ENCODE measurements at regions not wholly inside any gene's neighbourhood (a gene's known extent, or its start where the extent isn't known, plus 50 kb on each side); places are given as distances from the start of the nearest gene placed in this dataset.

DNA sequence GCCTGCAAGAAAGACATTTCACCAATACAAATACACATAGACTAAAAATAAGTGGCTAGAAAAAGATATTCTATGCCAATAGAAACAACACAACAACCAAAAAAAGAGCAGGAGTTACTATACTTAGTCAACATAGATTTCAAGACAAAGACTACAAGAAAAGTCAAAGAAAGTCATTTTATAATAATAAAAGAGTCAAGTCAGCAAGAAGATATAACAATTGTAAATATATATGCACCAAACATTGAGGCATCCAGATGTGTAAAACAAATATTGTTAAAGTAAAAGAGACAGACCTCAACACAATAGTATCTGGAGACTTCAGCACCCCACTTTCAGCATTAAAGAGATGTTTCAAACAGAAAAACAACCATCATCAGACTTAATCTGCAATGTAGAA, 104.6 kb downstream of the AMY1C start:
- no peak for DNase-seq (ENCODE audit: low read depth)
- no peak overlapping the region for H3K4me3 ChIP-seq (ENCODE audit: low read length)
- TF ChIP-seq, protein P1, sequence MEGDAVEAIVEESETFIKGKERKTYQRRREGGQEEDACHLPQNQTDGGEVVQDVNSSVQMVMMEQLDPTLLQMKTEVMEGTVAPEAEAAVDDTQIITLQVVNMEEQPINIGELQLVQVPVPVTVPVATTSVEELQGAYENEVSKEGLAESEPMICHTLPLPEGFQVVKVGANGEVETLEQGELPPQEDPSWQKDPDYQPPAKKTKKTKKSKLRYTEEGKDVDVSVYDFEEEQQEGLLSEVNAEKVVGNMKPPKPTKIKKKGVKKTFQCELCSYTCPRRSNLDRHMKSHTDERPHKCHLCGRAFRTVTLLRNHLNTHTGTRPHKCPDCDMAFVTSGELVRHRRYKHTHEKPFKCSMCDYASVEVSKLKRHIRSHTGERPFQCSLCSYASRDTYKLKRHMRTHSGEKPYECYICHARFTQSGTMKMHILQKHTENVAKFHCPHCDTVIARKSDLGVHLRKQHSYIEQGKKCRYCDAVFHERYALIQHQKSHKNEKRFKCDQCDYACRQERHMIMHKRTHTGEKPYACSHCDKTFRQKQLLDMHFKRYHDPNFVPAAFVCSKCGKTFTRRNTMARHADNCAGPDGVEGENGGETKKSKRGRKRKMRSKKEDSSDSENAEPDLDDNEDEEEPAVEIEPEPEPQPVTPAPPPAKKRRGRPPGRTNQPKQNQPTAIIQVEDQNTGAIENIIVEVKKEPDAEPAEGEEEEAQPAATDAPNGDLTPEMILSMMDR (conservative IDR thresholded peaks at IDR 0.05; ENCODE audit: low read length) = no peak

DNA sequence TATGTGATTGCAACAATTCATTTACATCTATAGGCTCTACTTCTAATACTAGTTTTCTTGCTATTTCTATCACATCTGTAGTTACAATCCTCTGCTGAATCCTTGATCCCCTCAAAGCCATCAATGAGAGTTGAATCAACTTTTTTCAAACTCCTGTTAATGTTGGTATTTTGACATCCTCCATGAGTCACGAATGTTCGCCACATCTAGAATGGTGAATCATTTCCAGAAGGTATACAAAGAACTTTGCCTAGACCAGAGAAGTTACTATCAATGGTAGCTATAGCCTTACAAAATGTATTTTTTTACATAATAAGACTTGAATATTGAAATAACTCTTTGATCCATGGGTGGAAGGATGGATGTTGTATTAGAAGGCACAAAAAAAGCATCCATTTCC, 110.0 kb downstream of the AMY1C start:
- no peak overlapping the region for H3K4me3 ChIP-seq (ENCODE audit: low read length)
- TF ChIP-seq, protein P1 (conservative IDR thresholded peaks at IDR 0.05; ENCODE audit: low read length) = no peak
- DNase-seq (ENCODE audit: low read depth) = no peak

DNA sequence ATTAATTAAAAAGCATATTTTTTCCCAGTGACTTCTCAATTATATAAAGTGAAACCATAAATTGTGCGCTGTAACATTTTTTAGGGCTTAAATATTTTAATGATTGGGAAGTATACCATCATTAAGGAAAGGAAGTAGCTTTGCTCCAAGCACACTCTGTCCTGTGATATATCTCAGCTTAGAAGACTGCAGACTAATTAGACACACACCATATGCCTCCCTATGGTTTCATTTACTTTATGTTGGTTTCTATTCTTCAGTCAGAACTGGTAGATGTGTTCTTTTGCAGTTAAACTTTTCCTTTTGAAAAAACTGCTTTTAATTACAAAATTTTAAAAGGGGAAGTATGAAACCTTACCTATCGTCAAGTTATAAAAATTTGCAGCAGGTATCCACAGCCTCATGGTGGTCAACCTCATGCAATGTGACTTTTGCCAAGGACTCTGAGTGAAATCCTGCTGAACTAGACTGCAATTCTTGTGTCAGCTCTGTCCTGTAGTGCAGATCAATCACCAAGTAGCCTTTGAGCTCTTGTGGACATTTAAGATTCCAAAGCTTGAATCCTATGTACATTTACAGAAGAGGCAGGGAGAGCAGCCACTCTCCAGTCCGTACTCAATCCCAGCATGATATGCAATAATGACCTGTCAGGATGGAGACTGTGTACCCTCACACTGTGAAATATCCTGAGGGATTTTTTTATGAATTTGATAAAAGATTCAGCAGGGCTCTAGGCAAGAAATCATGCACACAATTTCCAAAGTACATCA, 149.1 kb downstream of the AMY1C start:
- TF ChIP-seq, protein P1 (conservative IDR thresholded peaks at IDR 0.05; ENCODE audit: low read length) = no peak
- DNase-seq (ENCODE audit: low read depth) = no peak
- H3K4me3 ChIP-seq (ENCODE audit: low read length) = no peak overlapping the region

DNA sequence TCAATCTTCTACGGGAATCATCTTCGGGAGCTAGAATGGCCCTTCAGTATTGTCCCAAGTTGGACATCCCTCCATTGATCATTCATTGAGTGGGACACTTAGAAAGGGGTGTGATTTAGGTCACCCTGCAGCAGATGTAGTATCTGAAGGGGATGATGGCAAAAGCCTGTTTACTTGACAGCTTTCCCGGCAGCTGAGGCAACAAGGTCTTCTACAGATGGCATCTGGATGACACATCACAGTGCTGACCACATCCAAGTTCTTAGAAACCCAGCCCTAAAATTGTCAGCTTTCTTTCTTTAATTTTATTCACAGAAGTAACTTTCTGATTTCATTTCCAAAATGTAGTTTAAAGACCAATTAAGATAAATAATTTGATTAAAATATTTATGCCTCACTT, 150.3 kb downstream of the AMY1C start:
- TF ChIP-seq, protein P1 (conservative IDR thresholded peaks at IDR 0.05; ENCODE audit: low read length) = no peak
- no peak overlapping the region for H3K4me3 ChIP-seq (ENCODE audit: low read length)
- no peak for DNase-seq (ENCODE audit: low read depth)

DNA sequence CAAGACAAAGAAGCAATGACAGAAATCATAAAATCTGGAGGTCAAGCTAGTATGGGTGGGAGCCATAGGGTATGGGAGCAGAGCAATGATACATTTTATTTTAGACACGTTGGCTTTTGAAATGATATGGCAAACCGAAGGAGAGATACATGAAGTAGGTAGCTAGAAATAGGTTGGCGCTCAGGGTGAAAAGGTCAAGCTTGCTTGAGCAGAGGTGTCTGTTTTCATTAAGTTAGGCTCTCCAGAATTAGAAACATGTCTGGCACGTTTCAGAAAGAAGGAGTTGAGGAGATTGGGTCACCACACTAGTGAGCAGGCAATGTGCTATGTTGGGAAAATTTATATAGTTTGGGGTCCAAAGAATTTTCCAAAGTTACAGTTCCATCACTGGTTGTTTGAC, 151.4 kb downstream of the AMY1C start:
- TF ChIP-seq, protein P1 (conservative IDR thresholded peaks at IDR 0.05; ENCODE audit: low read length) = no peak
- no peak for DNase-seq (ENCODE audit: low read depth)
- no peak overlapping the region for H3K4me3 ChIP-seq (ENCODE audit: low read length)

DNA sequence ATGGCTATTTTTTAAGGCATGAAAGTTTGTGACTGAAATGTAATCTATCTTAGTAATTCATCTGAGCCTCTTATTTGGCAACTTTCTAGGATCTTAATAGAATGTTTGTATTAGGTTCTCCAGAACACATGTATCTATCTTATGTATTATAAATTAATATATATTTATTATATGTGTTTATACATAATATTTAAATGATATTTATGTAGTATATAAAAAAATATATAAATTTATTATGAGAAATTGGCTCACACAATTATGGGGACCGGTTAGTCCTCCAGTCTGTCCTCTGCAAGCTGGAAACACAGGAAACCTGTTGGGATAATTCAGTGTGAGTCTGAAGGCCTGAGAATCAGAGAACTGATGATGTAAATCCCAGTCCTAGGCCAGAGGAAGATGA, 155.7 kb downstream of the AMY1C start:
- H3K4me3 ChIP-seq (ENCODE audit: low read length) = no peak overlapping the region
- no peak for DNase-seq (ENCODE audit: low read depth)
- TF ChIP-seq, protein P1 (conservative IDR thresholded peaks at IDR 0.05; ENCODE audit: low read length) = no peak

DNA sequence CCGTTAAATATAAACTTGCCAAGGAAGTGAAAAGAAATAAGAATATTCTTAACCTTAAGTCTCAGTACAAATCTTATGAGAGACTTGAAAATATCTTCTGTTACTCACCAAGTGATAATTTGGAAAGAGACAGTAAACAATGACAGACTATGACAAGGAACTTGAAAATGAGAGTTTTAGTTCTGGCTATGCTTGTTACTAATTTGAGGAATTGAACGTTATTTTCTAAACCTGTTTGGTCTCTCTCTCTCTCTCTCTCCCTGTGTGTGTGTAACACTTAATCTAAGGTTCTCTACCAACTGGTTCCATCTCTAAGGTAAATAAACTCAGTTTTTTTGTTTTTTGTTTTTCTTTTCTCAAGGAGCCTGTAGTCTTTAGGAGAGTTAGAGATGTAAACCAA, 161.8 kb downstream of the AMY1C start:
- DNase-seq (ENCODE audit: low read depth) = no peak
- TF ChIP-seq, protein P1 (conservative IDR thresholded peaks at IDR 0.05; ENCODE audit: low read length) = no peak

More for the DNA sequence above, 161.8 kb downstream of the AMY1C start:
- H3K4me3 ChIP-seq (ENCODE audit: low read length) = no peak overlapping the region
